HS-5 (cell line): ENCODE measurements at regions not wholly inside any gene's neighbourhood (a gene's known extent, or its start where the extent isn't known, plus 50 kb on each side); places are given as distances from the start of the nearest gene placed in this dataset.
A peak's percentile ranks its signal among the peaks of the same experiment; 100 is the strongest.

Experiments
- DNase-seq: peaks from one replicate; pipeline ENCODE4 v3.0.0-alpha.2; 2012; ENCODE audit warnings: low read depth

DNA sequence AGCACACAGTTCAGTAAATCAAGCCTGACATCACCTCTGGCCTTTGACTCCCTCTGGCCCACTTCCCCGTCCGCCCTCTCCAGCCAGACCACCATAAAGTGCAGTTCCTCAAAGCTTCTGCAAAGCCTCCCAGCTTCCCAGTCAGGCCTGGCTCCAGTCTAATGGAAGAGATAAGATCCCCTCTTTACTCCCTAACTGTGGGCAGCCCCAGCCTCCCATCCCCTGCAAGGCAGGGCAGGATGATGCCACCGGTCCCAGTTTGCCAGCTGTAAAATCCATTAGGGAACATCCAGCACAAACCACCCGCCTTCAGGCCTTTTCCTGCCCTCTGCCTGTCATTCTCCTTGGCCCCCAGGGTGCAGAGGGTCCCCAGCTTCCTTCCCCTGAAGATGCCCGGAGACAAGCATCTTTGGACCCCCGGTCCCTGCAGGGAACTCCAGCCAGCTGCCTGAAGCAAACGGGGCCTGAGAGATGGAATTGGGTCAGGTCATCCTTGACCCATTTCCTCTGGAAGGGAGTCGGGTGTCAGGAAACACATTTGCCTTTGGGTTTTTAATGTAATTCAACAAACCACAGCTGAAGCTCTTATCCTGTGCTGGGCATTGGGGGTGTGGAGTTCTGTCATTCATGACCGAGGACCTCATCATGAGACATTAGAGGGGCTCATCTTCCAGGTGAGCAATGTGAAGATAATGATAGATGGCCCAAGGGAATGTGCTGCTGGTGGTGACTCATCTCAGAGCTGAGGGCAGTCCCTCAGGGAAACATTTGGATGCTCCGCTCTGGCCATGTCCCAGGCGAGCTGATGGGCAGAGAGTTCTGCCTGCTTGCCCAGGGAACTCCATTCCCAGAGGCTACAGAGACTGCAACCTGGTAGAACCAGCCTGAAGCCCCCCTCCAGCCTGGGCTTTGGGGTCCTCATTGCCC lies 93.8 kb upstream of the CLMN start:
- peak; percentile 18 for DNase-seq

DNA sequence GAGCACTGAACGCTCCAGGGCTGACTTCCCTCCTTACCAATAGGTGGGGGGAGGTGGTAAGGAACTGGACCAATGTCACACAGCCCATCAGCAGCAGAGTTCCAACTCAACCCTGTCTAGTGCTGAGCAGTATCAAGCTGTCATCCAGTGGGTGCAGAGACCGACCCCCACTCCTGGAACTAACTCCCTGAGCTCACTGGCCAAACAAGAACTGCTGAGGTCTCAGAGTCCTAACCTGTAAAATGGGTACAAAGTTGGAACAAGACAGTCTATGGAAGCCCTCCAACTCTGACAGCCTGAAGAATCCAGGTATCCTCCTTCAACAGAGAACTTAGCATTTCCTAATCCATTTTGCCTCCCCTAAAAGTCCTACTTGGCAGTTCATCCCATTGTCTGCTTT lies 91.1 kb upstream of the CLMN start:
- no peak for DNase-seq

DNA sequence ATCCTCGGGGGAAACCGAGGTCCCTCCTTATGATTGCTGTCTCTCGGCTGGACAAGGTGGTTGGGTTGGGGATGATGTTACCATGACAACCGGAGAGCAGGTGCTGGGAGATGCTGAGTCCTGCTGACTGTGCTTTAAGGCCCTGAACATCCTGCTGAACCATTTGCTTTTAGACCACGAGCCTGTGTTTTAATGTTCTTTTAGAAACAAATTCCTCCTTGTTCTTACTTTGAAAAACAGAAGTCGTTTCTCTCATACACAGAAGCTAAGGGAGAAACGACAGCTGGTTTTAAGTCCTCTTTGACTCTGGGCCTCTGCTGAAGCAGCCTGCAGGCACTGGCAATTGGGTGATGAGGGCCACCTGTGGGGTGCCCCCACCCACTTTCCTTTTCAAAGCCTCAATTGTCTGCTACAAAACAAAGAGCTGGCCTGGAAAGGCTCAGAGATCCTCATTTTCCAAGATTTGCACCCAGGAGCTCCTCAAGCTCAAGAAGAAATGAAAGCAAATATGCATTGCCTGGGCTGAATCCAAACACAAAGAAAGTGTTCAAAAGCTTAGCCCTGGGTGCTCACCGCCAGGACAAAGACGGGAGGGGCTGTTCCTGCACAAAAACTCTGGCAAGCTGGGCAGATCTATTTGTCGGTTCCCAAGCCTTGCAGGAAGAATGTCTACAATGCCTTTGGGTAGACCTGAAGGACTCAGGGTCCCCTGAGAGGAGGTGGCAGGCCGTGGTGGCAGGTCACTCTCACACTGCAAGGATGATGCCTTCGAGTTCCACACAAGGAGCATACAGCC lies 90.0 kb upstream of the CLMN start:
- no peak for DNase-seq

DNA sequence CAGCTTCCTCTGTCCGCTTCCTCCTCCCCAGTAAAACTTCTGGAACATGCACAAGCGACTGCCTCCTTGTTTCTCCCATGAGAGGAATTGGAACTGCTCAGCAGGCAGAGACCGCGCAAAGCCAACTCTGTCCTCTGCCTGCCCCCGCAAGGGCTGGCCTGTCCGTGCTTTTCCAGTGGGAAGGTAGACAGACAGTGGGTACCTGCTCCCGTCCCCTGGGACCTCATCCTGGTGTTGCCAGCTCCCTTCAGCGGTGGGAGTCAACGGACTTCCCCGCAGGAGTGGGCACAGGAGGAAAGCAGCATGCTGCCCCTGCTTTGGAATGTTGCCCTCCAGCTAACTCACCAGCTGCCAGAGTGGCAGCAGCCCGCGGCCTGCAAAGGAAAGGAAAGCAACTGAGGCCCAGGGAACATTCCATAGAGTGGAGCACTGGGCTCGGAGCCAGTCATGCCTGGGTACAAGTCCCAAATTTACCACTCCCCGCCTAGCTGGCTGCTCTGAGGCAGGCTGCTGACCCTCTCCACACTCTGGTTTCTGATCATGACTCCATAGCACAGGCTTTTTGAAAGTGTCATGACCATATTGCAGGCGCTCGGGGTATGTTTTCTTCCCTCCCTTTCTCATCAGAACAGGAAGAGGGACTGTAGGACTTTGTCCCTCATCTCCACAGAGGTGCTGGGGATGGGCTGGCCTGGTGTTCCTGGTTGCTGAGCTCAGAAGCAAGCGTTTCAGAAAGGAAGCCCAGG lies 89.2 kb upstream of the CLMN start:
- DNase-seq = no peak

DNA sequence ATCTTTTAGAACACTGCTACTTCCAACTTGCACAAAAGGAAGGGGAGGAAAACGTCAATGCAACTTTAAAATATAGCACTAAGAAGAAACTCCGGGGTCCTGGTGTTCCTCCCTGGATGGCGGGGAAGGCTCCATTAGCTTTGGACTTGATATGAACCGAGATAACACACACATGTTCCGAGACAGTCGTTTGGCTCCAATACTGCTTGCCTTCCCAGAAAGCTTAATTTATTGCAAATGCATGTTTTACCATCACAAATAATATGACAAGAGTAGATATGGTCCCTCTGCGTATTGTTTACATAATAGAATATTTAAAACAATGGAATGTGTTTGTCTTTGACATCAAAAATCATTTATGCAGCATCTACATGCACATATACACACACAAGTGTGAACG lies 87.6 kb upstream of the CLMN start:
- no peak for DNase-seq

DNA sequence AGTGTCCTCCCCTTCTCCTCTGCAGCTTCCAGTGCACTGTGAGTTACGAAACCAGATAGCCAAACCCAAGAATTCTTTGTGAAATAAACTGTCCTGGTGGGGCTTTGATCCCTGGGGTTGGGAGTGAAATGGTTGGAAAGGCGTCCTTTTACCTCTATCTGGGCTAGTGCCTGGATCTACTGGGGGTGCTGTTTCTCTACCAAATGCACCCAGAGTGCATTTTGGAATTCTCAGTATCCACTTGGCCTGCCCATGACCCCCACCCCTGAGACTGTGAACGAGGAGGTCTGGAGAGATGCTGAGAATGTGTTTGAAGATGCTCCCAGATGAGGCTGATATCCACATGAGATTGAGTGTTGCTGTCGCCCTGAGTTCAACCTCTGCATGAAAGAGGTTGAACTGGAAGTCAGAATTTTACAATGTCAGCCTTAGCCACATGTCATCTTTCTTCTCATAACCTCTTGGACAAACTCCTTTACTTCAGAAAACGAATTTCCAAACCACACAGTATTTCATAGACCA lies 87.1 kb upstream of the CLMN start:
- no peak for DNase-seq

DNA sequence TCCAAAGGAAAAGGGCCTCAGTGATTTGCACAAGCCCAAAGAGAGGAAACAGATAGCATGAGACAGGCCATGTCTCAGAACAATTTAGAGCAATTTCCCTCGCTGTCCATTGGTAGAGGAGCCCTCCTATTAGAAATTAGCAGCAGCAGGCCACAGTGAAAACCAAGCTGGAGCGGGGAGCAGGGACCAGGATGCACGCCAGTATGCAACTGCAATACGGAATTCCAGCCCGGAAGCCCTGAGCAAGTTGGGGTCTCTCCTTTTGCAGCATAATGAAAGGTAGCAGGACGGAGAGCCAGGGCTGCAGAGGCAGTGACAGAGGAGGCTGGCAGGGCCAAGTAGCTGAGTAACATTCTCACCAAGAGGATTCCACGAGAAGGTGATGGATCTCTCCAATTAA lies 84.9 kb upstream of the CLMN start:
- no peak for DNase-seq

DNA sequence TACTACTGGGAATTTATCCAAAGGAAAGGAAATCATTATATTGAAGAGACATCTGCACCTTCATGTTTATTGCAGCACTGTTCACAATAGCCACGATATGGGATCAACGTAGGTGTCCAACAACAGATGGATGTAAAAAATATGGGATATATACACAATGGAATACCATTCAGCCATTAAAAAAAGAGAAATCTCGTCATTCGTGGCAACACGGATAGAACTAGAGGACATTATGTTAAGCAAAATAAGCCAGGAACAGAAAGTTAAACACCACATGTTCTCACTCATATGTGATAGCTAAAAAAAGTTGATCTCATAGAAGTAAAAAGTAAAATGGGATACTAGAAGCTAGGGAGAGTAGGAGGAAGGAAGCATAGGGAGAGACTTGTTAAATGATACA lies 82.9 kb upstream of the CLMN start:
- no peak for DNase-seq

DNA sequence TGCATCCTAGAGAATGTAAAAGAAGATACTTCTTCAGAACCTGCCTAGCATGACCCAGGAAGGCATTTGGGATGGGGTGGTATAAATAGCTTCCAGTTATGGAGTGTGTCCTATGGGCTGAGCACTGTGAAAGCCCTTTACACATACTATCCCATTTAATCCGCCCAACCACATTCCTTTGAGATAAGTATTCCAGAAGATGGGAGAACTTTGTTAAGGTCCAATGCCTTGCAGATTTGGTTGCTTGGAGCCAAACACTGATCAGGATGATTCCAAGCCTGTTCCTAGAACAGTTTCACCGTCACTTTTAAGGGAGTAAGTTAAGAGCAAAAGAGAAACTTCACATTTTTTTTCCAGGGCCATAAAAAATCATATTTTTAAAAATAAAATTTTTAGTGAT lies 82.5 kb upstream of the CLMN start:
- no peak for DNase-seq

DNA sequence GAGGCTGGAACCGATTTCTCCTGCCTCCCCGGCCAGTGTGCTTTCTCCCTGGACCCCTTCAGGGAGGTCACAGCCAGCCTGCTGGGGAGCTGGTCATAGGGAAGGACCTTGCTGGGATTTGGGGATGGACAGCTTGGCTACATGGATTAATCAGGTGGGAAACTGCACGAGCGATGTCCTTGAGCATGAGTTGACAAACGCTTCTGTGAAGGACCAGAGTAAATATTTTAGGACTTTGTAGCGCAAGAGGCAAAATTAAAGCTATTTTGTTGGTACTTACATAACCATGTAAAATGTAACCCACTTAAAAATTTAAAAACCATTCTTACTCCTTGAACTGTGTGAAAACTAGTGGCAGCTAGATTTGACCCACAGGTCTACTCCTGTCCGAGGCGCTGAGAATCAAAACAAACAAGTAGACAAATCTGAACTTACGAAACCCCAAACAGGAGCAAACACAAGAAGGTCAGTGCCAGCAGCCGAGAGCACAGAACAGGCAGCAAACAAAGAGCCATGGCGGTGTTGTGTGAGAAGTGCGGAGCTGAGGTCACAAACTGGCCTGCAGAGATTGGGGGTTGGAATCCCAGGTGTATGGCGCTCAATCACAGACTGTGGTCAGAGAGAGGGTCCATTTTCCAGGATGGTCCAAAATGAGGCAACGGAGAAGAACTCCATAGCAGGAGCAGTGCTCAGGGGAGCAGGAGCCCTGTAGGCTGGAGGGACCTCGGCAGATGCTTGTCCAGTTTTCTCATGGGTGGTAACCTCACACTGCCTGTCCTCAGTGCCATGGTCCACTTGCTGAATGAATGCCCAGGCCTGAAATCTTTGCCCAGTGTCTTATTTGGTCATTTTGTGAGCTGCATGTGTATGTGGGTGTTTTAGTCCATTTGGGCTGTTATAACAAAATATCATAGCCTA lies 79.2 kb upstream of the CLMN start:
- no peak for DNase-seq

DNA sequence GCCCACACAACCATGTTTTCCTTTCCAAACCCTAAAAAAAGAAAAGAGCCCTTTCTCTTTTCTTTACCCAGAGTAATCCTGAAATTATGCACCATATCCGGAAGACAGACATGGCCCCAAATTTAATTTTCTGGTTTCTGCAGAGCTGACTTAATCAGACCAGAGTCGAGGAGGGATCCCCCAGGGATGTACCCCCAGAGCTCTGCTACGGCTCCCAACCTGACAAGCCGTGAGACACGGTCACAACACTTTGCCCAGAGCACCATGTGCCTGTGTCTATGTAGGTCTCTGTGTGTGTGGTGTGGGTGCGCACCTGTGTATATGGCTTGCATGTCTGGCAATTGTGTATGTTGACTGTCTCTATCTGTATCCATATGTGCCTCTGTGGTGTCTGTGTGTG lies 77.6 kb upstream of the CLMN start:
- no peak for DNase-seq

DNA sequence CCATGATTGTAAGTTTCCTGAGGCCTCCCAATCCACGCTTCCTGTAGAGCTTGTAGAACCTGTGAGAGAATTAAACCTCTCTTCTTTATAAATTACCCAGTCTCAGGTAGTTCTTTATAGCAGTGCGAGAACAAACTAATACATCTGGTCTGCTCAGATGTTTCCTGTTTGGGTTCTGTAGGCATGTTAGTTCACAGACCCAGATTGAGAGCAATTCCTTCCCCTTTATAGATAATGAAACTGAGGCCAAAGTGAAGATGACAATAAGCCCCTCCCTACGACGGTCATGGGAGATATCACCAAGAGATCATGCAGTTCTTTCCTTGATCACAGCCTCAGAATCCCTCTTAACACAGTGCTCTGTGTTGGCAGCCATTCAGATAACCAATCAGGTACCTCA lies 76.5 kb upstream of the CLMN start:
- no peak for DNase-seq

DNA sequence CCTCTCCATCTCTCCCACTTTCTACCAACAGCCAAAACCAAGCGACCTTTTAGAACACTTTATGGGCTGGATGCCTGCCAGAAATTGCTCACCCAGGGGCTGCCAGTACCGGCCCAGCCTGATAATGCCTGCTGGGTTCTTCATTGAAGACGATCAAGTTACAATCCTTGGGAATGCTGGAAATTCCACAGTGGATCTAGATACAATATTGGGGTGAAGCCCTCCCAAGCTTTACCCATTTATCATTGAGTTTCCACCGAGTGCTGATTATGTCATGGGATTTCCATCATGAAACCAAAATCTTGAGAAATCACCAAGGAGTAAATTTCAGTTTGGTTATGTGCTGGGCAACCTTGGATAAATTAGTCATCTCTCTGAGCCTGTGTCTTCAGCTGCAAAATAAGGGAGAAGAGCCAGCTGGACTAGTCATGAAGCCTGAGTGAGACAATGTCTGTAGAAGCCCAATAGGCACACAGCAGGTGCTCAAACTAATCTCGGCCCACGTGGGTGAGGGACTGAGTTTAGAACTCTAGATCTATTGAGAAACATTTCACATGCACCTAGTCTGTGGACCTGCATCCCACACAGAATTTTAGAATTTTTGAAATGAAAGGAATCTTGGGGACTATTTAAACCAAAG lies 75.5 kb upstream of the CLMN start:
- DNase-seq = no peak

DNA sequence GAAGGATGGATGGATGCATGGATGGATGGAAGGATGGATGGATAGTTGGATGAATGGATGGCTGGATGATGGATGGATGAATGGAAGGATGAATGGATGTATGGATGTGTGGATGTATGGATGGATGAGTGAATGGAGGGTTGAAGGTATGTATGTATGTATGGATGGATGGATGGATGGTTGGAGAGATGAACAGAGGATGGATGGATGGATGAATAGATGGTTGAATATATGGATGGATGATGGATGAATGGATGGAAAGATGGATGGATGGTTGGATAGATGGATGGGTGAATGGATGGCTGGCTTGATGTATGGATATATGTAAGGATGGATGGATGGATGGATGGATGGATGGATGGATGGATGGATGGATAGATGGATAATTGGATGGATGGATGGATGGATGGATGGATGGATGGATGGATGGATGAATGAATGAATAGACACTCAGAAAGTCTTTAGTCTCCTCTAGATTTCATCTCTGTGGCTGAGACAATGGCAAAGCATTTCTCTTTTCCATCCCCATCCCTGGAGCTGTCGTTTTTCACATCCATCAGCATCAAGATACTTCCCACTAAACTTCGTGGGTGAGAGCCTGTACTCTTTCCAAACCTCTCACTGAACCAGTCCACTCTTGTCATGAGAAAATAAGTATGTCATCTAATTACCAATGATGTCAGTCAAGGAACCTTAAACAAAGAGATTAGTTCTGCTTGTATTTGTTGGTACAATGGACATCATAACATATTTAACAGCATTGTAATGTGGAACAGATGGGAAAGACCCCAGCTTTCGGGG lies 74.8 kb upstream of the CLMN start:
- DNase-seq = no peak

DNA sequence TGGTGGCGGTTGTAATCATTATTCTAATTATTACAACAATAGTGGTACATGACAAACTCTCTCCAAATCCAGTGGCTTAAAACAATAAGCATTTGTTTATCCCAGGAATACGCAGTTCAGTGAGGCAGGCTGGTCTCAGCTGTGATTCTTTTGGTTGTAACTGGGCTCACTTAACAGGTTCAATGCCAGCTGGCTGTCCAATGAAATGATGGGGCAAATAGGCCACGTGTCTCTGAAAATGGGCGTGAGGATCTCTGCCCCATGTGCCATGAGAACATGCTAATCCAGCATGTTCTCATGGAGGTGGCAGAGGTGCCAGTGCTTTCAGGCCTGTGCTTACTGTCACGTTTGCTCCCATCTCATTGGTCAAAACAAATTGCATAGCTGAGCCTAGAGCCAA lies 73.1 kb upstream of the CLMN start:
- no peak for DNase-seq

DNA sequence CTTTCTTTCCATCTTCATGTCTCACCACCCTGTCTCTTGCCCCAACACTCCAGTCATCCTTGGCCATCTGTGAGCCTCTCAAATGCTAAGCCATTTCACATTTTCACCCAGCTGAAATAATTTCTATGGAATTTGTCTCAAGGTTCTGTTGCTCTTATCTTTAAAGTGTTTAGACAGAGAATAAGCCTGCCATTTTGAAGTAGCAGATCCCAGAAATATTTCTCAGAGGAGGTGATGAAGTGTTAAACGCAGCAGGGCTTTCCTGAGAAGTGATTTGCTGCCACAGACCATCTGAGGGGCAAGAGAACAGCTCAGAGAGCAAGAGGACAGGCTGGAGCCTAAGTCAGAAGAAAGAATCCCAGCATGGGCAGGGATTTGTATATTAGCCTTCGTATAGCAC lies 71.6 kb upstream of the CLMN start:
- no peak for DNase-seq

DNA sequence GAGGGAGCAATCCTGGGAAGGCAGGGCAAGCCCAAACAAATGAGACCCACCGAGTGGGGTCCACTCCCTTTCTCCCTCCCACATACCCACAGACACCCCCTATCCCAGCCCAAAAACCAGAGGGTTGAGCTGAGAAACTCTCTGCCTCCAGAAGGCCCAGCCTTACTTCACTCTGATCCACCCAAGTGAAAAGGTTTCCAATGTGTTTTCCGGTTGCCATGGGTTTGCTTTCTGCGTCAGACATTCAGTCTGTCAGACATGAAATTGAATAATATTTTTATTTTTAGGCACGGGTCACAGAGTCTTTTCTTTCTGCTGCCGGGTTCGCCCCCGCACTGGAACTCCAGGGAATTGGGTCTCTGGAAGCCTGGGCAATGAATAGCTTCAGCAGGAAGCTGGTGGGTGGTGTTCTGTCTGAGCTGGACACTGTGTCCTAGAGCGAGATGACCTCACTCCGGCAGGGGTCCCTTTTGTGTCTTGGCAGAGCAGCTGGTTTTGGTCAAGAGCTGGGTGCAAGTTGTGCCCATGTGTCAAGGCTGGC lies 69.8 kb upstream of the CLMN start:
- no peak for DNase-seq

DNA sequence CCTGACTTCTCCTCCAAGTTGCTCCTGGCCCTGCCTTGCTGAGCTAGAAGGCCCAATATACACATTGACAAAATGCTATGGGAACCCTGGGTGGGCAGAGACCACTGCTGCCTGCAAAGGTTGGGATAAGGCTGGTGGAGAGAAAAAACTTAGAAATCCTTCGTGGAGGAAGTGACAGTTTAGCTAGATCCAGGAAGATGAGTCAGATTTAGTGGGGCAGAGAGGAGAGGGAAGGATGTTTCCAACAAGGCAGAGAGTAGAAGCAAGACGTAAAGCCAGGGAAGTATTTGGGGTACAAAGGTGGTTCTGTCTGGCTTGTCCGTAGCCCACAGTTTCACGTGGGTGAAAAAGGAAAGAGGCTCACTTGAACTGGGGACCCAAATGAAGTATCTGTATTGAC lies 69.0 kb upstream of the CLMN start:
- no peak for DNase-seq

DNA sequence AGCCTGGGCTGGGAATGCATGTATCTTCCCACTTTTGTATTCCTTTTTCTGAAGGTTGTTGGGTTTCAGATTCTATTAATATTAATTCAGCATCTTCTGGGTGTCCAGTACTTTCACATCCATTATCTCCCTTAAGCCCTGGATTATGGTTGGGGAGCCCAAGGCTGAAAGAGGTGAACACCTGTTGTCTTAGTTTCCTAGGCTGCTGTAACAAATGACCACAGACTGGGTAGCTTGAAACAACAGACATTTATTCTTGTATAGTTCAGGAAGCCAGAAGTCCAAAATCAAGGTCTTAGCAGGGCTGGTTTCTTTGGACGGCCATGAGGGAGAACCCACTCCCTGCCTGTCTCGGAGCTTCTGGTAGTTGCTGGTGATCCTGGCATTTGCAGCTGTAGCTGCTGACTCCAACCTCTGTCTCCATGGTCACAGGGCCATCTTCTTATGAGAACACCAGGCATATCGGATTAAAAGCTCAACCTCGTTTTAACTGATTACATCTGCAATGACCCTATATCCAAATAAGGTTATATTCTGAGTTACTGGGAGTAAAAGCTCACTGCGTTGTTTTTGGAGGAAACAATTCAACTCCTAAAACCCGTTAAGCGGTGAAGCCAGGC lies 68.2 kb upstream of the CLMN start:
- DNase-seq = no peak
